Fibroblast of lung (primary cell): ENCODE measurements at regions not wholly inside any gene's neighbourhood (a gene's known extent, or its start where the extent isn't known, plus 50 kb on each side); places are given as distances from the start of the nearest gene placed in this dataset.

Experiments used
- DNase-seq, 2 donors: peaks; one replicate each; pipeline versions ENCODE4 v3.0.0 to v3.0.0-alpha.2; 2010; ENCODE audit warnings: low read depth in 2 of 2
- H2AFZ ChIP-seq: 2 replicates; pipeline ENCODE4 v1.5.1; 2012; ENCODE audit warnings: low read length, control low read depth, inconsistent platforms
- H3K27ac ChIP-seq: 2 replicates; pipeline ENCODE4 v1.5.1; 2011; ENCODE audit warnings: low read length, control low read depth; ENCODE audit not compliant: insufficient read depth
- H3K27me3 ChIP-seq: 2 replicates; pipeline ENCODE4 v1.5.1; 2011; ENCODE audit warnings: mild to moderate bottlenecking, low read length; ENCODE audit not compliant: control insufficient read depth, insufficient read depth
- H3K36me3 ChIP-seq: 2 replicates; pipeline ENCODE4 v1.5.1; 2011; ENCODE audit warnings: low read length; ENCODE audit not compliant: control insufficient read depth, insufficient read depth
- H3K4me1 ChIP-seq: 2 replicates; pipeline ENCODE4 v1.5.1; 2011; ENCODE audit warnings: low read length; ENCODE audit not compliant: control insufficient read depth, insufficient read depth; ENCODE audit errors: extremely low read depth
- H3K4me2 ChIP-seq: 2 replicates; pipeline ENCODE4 v1.5.1; 2011; ENCODE audit warnings: low read length, control low read depth; ENCODE audit not compliant: insufficient read depth; ENCODE audit errors: extremely low read depth
- H3K4me3 ChIP-seq, 4 experiments: fragments of 200-600 bp in 1 of 4; sonication (generic) in 1 of 4; replicated peaks in 1 of 4; 2 replicates each; pipeline ENCODE4 v1.5.1; 2011 to 2016; ENCODE audit warnings: low read length in 4 of 4, low read depth in 3 of 4, mild to moderate bottlenecking in 3 of 4, control low read depth in 2 of 4, inconsistent platforms in 1 of 4, mixed read lengths in 1 of 4; ENCODE audit not compliant: insufficient read depth in 1 of 4; ENCODE audit errors: control extremely low read depth in 1 of 4
- H3K79me2 ChIP-seq: 2 replicates; pipeline ENCODE4 v1.5.1; 2012; ENCODE audit warnings: mild to moderate bottlenecking, low read length, inconsistent platforms; ENCODE audit not compliant: control insufficient read depth, insufficient read depth
- H3K9ac ChIP-seq: 2 replicates; pipeline ENCODE4 v1.5.1; 2011; ENCODE audit warnings: mild to moderate bottlenecking, low read length, control low read depth; ENCODE audit not compliant: insufficient read depth
- H3K9me3 ChIP-seq: 2 replicates; pipeline ENCODE4 v1.5.1; 2012; ENCODE audit warnings: low read depth, low read length; ENCODE audit not compliant: control insufficient read depth, insufficient read depth
- H4K20me1 ChIP-seq: 2 replicates; pipeline ENCODE4 v1.5.1; 2011; ENCODE audit warnings: low read length; ENCODE audit not compliant: control insufficient read depth, insufficient read depth; ENCODE audit errors: extremely low read depth
- CTCF ChIP-seq, 2 donors: IDR thresholded peaks in 1 of 2; conservative IDR thresholded peaks in 1 of 2; 1 replicate in 1 of 2; 2 replicates in 1 of 2; pipeline ENCODE4 v1.5.1; 2011 to 2012; ENCODE audit warnings: low read length in 2 of 2, control low read depth in 1 of 2, inconsistent platforms in 1 of 2, low read depth in 1 of 2, mild to moderate bottlenecking in 1 of 2
- EZH2 ChIP-seq: IDR thresholded peaks from 2 replicates; pipeline ENCODE4 v1.5.1; 2012; ENCODE audit warnings: low read length, control low read depth, mild to moderate bottlenecking; ENCODE audit errors: missing control alignments

- H3K79me2 ChIP-seq, result no peaks in the 10 kb centered on the region
- no peaks in the 10 kb centered on the region for H3K9me3 ChIP-seq
- no peaks in the 10 kb centered on the region for H4K20me1 ChIP-seq
- no peak overlapping the region for H3K27ac ChIP-seq
- H3K4me1 ChIP-seq, result peaks cover 18% of the 10 kb centered on the region
- no peak overlapping the region for H3K4me3 ChIP-seq
- H3K9ac ChIP-seq, result no peak overlapping the region
- no peak for DNase-seq
- no peak overlapping the region for H3K4me2 ChIP-seq
- TF ChIP-seq EZH2, result no peak
- TF ChIP-seq CTCF (conservative IDR thresholded peaks at IDR 0.05 in 1 of 2, IDR thresholded peaks at IDR 0.05 in 1 of 2; ENCODE audit: low read depth in 1 of 2, low read length in 2 of 2), result no peak
- H3K27me3 ChIP-seq, result no peaks in the 10 kb centered on the region
- no peaks in the 10 kb centered on the region for H3K36me3 ChIP-seq
- H2AFZ ChIP-seq, result no peak overlapping the region
Observed at GRCh38 chr11:69423611-69424385, 57.7 kb upstream of the LINC01488 start.

- Histone ChIP-seq H3K4me2 (no peak overlapping the region), H3K27me3 (no peaks in the 10 kb centered on the region), H3K27ac (no peak overlapping the region), H3K79me2 (no peaks in the 10 kb centered on the region), H3K4me3 (no peak overlapping the region), H2AFZ (no peak overlapping the region), H3K36me3 (no peaks in the 10 kb centered on the region), H3K4me1 (peaks cover 15% of the 10 kb centered on the region), H3K9me3 (no peaks in the 10 kb centered on the region), H4K20me1 (no peaks in the 10 kb centered on the region), H3K9ac (no peak overlapping the region)
- no peak for TF ChIP-seq EZH2
- no peak for TF ChIP-seq CTCF (conservative IDR thresholded peaks at IDR 0.05 in 1 of 2, IDR thresholded peaks at IDR 0.05 in 1 of 2; ENCODE audit: low read depth in 1 of 2, low read length in 2 of 2)
- no peak for DNase-seq
Observed at GRCh38 chr11:69424748-69425147, 56.7 kb upstream of the LINC01488 start.

GRCh38 chr11:69425444-69425843 is 56.0 kb upstream of the LINC01488 start:
- Histone ChIP-seq H3K9me3 (no peaks in the 10 kb centered on the region), H3K79me2 (no peaks in the 10 kb centered on the region), H3K4me1 (peaks cover 10% of the 10 kb centered on the region), H3K9ac (no peak overlapping the region), H3K27ac (no peak overlapping the region), H4K20me1 (no peaks in the 10 kb centered on the region), H3K27me3 (no peaks in the 10 kb centered on the region), H3K4me2 (no peak overlapping the region), H3K36me3 (no peaks in the 10 kb centered on the region), H2AFZ (no peak overlapping the region), H3K4me3 (no peak overlapping the region)
- TF ChIP-seq CTCF (conservative IDR thresholded peaks at IDR 0.05 in 1 of 2, IDR thresholded peaks at IDR 0.05 in 1 of 2; ENCODE audit: low read depth in 1 of 2, low read length in 2 of 2) (no peak), EZH2 (no peak)
- DNase-seq, result no peak
